Endothelial cell of hepatic sinusoid (primary cell): ENCODE measurements at regions not wholly inside any gene's neighbourhood (a gene's known extent, or its start where the extent isn't known, plus 50 kb on each side); places are given as distances from the start of the nearest gene placed in this dataset.
"Not testable (repeated sequence)": the region's sequence is repeated elsewhere in the genome, so short reads cannot be mapped to it uniquely, and the experiment has no call there.

Experiments used
- in situ Hi-C: cut with HindIII; loops from 2 replicates; pipeline ENCODE4 v1.10.0; 2017; ENCODE audit warnings: low sequenced_read_pairs

DNA sequence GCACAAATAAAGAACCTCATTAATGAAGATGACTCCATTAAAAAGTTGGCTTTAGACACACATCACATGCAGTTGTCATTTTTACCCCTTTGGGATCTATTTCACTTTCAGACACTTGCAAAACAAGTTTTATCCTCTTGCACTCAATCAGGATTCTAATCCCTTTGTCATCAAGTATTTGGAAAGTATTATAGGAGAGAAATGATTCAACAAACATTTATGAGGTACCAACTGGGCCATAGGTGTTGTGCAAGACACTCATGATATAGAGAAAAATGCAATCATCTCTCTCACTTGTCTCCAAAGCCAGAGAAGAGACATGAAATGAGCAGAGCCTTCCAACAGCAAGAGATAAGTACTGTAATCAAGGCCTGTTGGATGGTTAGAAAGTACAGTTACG is 327.7 kb downstream of the RMST start:
- in situ Hi-C loops = no loop called here

DNA sequence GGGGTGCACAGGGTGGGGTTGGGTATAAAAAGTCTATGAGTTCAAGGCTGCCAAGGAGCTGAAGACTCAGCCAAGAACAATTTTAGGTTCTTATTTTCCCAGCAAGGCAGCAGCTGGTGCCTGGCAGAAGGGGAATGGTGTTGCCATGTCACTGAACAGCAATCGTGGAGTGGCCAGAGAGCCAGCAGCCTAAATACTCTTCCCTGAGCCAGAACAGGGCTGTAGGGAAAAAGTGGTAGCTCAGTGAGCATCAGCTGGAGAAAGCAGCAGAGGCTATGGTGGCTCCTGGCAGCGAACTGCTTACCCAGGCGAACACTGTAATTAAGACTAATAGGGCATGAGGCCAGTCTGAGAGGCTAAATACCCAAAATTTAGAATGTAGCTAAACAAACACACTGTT is 334.9 kb downstream of the RMST start:
- in situ Hi-C loops = no loop called here

GRCh38 chr12:97800561-97800960 is 338.0 kb downstream of the RMST start:
- in situ Hi-C loops = no loop called here

DNA sequence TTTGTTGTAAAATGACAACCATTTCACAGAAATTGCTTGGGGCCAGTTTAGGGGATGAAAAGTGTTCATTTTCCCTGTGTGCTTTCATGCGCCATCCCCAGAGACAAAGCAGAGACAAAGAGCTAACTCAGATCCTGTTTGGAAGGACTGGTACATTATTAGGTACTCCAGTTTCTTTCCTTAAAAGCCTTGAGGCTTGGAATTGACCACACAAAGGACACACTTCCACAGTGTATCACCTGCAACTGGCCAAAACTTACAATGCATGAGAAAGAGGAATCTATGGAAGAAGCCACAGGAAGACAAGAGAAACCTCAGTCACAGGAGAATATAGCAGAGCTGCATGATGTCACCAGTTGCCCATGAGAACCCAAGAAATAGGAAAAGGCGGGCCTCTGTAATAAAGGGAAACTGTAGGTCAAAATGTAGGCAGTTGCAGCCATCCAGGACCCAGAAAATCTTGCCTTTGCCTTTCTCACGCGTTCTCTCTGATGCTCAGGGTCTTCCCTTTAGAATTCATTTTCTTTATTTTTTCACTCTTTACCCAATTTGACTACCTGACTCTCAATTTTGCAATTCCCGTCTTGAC is 339.0 kb downstream of the RMST start:
- in situ Hi-C loops = no loop called here

DNA sequence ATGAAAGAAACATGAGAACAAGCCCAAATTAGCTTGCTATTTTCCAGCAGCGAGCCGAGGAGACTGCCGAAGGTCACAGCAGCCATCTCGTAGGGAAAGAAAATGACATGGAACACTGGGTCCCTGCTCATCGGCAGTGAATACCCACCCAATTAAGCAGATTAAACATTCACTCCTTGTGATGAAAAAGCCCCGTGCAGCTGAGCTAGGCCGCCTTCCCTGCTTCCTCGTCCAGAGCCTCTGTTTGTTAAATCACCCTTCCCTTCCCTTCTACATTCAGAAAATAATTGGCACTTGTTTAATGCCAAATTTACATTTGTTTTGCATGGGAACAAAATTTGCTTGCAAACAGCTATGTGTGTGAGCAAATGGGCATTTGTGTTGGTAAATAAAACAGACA is 342.5 kb downstream of the RMST start:
- in situ Hi-C loops = no loop called here

DNA sequence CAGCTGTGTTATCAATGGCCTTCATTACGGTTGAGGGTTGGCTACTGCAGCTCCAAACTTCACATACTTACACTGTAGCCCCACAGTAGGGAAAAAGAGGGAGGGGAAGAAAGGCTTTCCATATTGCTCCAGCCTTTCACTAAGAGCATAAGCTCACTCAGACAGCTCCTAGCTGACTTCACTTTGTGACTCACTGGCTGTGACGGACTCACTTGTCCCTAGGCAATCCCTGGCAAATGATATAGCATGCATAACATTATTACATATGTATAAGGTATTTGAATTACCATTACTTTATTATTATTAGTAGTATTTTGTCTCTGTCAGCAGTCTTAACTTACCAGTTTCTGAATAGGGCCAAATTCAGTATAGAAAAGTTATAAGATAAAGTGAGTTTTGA is 350.7 kb downstream of the RMST start:
- in situ Hi-C loops = no loop called here

GRCh38 chr12:97821806-97822205 is 359.2 kb downstream of the RMST start:
- in situ Hi-C loops = no loop called here

GRCh38 chr12:97835541-97835940 is 372.9 kb downstream of the RMST start:
- in situ Hi-C loops = no loop called here

GRCh38 chr12:97837401-97837800 is 374.8 kb downstream of the RMST start:
- in situ Hi-C loops = no loop called here

DNA sequence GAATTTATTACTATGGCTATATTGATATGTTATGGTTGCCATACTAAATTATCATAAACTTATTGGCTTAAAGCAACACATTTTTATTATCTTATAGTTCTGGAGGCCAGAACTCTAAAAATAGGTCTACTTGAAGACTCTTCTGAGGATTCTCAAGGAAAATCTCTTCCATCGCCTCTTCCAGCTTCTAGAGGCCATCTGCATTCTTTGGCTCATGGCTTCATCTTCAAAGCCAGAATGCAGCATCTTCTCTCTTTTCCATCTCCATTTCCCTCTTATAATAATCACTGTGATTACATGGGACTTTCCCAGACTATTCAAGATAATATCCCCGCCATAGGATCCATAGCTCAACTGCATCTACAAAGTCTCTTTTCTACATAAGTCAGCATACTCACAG is 385.4 kb downstream of the RMST start:
- in situ Hi-C loops = no loop called here

- in situ Hi-C loops = no loop called here
Observed at GRCh38 chr12:97854477-97854876, 391.9 kb downstream of the RMST start.

DNA sequence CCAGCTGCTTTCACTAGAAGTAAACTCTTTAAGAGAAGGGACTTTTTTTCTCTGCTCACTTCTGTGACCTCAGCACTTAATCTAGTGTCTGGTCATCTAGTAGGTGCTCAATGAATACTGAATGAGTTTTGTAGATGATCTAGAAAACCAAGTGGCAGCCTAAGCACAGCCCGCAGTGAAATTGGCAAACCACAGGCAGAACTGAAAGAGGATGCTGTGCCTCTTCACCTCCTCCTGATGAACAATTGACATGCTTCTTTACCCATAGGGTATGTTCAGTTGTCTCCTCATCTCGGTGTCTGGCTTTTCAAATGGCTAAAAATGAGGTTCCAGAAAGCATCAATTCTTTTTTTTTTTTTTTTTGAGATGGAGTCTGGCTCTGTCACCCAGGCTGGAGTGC is 399.5 kb downstream of the RMST start:
- in situ Hi-C loops = no loop called here

DNA sequence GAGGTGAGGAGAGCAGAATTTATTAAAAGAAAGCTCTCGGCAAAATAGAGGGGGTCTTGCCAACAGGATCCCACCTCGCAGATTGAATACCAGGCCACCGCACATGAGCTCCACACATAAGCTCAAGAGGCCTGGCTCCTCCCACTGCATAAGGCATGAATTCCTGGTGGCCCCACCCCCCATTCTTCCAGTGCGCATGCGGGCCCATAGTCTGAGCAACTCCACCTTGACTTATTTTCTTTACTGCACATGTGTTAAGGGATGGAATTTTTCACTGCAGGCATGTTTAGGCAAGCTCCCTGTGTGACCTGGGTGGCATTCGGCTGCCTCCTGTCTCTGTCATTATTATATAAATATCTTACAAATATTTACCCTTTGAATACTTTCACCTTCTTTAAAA is 412.5 kb downstream of the RMST start:
- in situ Hi-C loops = no loop called here

- in situ Hi-C loops = no loop called here
Observed at GRCh38 chr12:97876780-97877179, 414.2 kb downstream of the RMST start.

DNA sequence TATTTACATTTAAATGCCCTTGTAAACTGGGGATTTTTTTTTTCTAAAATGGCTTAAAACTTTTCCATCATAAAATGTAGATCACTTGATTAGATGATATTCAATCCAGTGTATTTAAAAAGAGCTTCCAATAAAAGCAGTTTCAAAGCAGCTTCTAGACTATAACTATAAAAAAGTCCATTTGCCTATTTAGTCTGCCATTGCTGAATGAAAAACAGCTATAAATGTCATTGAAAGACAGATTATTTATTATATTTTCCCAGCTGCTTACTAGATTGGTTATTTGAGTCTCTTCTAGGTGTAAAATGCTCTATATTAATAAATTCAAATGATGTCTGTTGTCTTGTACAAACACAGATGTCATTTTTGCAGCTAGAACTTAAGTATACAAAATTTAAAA is 414.8 kb downstream of the RMST start:
- in situ Hi-C loops = no loop called here

DNA sequence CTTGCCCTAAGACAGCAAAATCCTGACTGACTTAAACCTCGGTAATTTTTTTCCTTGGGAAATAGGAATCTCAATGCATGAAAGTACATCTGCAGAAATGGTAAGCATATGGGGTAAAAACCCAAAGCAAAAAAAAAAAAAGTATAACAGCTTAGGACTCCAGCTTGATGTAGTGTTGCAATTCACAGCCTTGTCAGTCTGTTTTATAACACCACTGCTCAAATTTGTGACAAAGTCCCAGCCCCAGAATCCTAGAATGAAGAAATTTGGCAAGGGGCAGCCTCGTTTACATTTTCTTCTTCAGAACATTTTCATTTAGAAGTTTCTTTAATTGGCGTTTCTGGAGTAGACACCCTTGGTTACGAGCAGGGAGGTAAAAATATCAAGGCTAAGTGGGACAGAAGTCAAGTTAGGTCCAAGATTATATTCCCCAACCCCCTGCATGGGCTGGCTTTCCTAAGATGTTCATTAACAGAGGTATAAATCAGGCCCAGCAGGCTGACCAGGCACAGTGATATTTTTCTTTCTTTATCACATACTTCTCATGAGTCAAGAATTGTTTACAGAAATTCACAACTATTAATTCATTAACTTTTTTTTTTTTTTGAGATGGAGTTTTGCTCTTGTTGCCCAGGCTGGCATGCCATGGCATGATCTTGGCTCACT is 424.0 kb downstream of the RMST start:
- in situ Hi-C loops = no loop called here

- in situ Hi-C loops = not testable (repeated sequence)
Observed at GRCh38 chr12:97897881-97898280, 435.3 kb downstream of the RMST start.

DNA sequence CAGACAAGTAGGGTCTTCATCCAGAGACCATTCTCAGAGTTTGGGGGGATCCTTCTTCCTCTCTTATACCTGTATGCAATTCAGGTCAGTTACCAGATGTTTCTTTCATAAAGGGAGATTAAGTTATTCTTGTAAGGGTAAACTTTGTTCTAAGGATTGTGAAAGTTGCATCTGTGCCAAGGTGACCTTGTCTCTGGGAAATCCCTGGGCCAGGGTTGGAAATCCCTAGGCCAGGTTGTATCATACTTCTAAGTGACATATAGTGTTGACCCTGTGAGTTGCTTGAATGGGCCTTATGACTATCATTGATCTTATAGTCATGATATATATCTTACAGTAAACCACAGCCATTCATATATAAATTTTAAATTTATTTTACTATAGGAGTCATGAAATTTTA is 436.9 kb downstream of the RMST start:
- in situ Hi-C loops = no loop called here

DNA sequence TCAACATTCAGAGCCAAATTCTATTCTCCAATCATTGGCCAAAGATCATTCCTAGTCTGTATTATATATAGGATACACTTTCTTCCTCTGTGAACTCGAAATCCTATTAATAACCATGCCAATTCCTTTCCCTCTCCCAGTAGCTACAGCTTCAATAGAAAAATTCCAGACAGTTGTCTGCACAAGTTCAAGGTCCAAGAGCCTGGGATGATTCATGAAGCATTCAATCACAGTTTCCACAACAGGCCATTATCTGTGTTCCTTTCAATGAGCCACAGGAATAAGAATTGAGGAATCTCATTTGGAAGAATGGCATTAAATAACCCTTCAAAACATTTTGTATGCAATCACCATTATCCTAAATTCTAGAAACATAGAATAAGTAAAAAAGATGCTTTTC is 437.4 kb downstream of the RMST start:
- in situ Hi-C loops = no loop called here

- in situ Hi-C loops = no loop called here
Observed at GRCh38 chr12:97903356-97903755, 440.8 kb downstream of the RMST start.

- in situ Hi-C loops = no loop called here
Observed at GRCh38 chr12:97907504-97907903, 444.9 kb downstream of the RMST start.

DNA sequence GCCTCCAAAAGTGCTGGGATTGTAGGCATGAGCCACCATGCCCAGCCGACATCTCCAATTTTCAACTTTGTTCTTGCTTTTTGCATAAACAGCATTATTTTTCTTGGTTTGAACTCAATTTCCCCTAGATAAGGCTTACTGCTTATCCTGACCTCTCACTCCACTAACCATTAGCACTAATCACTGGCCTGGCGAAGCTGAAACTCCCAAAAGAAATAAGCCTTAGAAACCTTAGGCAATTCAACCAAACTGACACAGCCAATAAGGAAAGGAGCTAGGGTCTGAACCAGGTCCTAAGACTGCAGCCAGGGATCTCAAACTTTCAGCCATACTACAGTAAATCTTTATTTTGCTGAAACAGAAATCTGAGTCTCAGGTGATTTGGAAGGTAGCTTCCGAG is 448.0 kb downstream of the RMST start:
- in situ Hi-C loops = no loop called here

DNA sequence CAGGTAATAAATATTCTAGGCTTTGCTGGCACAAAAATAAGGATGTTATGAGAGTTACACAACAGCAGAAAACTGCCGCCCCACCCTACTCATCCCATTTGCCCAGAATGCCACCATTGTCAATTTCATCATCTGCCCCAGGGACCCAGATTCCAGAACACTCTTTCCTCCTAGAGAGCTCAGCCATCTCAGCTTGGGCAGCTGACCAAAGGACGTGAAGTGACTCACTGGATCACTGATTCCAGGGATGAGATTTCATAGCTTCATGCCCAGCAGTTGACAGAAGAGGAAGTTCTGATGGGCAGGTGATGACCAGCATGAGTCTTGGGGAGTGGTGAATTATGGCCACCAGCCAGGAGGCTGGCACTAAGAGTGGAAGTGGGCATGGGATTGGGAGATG is 450.3 kb downstream of the RMST start:
- in situ Hi-C loops = no loop called here
